ENCODE measurements at regions not wholly inside any gene's neighbourhood (a gene's known extent, or its start where the extent isn't known, plus 50 kb on each side); places are given as distances from the start of the nearest gene placed in this dataset.

- Histone ChIP-seq H3K27ac (ENCODE audit: low read depth, low read length) (no peak overlapping the region), H3K9ac (ENCODE audit: low read length) (no peak overlapping the region), H3K9me3 (ENCODE audit: insufficient read depth, low read depth, low read length) (peaks cover 2% of the 10 kb centered on the region), H2AFZ (ENCODE audit: low read depth, low read length) (no peak overlapping the region), H3K4me2 (ENCODE audit: low read length) (no peak overlapping the region), H3K79me2 (ENCODE audit: insufficient read depth, low read length) (no peaks in the 10 kb centered on the region), H3K4me3 (ENCODE audit: insufficient read depth, low read depth, low read length) (no peak overlapping the region), H3K27me3 (ENCODE audit: insufficient read depth, low read length) (no peaks in the 10 kb centered on the region), H3K4me1 (ENCODE audit: insufficient read depth, low read length) (no peaks in the 10 kb centered on the region), H3K36me3 (ENCODE audit: insufficient read depth, low read length) (no peaks in the 10 kb centered on the region), H4K20me1 (ENCODE audit: insufficient read depth, low read length) (no peaks in the 10 kb centered on the region)
- no peak for FAIRE-seq
- H3K27ac Mint-ChIP-seq (ENCODE audit: unreplicated experiment) = no peak overlapping the region
- no peaks in the 10 kb centered on the region for H3K36me3 Mint-ChIP-seq (ENCODE audit: low read depth, unreplicated experiment)
- no peak overlapping the region for H3K4me3 Mint-ChIP-seq (ENCODE audit: unreplicated experiment)
- TF ChIP-seq EZH2 (IDR thresholded peaks at IDR 0.05; ENCODE audit: insufficient read depth, low read length) (no peak), CTCF (IDR thresholded peaks at IDR 0.05; ENCODE audit: insufficient read depth, low read depth, low read length) (no peak)
- DNase-seq (ENCODE audit: low read depth) = no peak
- no peaks in the 10 kb centered on the region for H3K9me3 Mint-ChIP-seq (ENCODE audit: unreplicated experiment)
- no peaks in the 10 kb centered on the region for H3K27me3 Mint-ChIP-seq (ENCODE audit: low read depth, unreplicated experiment)
- no peaks in the 10 kb centered on the region for H3K4me1 Mint-ChIP-seq (ENCODE audit: low read depth, unreplicated experiment)
Observed at GRCh38 chr3:144866476-144866875, 894.9 kb downstream of the DIPK2A start.

- no peaks in the 10 kb centered on the region for H3K4me1 ChIP-seq (ENCODE audit: insufficient read depth, low read length)
- H3K9me3 ChIP-seq (ENCODE audit: insufficient read depth, low read depth, low read length) = no peaks in the 10 kb centered on the region
- H3K27ac Mint-ChIP-seq (ENCODE audit: unreplicated experiment) = no peak overlapping the region
- no peaks in the 10 kb centered on the region for H4K20me1 ChIP-seq (ENCODE audit: insufficient read depth, low read length)
- H3K9me3 Mint-ChIP-seq (ENCODE audit: unreplicated experiment) = no peaks in the 10 kb centered on the region
- DNase-seq (ENCODE audit: low read depth) = no peak
- H3K4me2 ChIP-seq (ENCODE audit: low read length) = no peak overlapping the region
- H3K36me3 ChIP-seq (ENCODE audit: insufficient read depth, low read length) = no peaks in the 10 kb centered on the region
- no peak overlapping the region for H2AFZ ChIP-seq (ENCODE audit: low read depth, low read length)
- no peaks in the 10 kb centered on the region for H3K27me3 Mint-ChIP-seq (ENCODE audit: low read depth, unreplicated experiment)
- H3K27ac ChIP-seq (ENCODE audit: low read depth, low read length) = no peak overlapping the region
- no peak overlapping the region for H3K4me3 Mint-ChIP-seq (ENCODE audit: unreplicated experiment)
- no peak overlapping the region for H3K4me3 ChIP-seq (ENCODE audit: insufficient read depth, low read depth, low read length)
- no peaks in the 10 kb centered on the region for H3K4me1 Mint-ChIP-seq (ENCODE audit: low read depth, unreplicated experiment)
- no peaks in the 10 kb centered on the region for H3K27me3 ChIP-seq (ENCODE audit: insufficient read depth, low read length)
- H3K36me3 Mint-ChIP-seq (ENCODE audit: low read depth, unreplicated experiment) = no peaks in the 10 kb centered on the region
- FAIRE-seq = no peak
- H3K79me2 ChIP-seq (ENCODE audit: insufficient read depth, low read length) = no peaks in the 10 kb centered on the region
- TF ChIP-seq EZH2 (IDR thresholded peaks at IDR 0.05; ENCODE audit: insufficient read depth, low read length) (no peak), CTCF (IDR thresholded peaks at IDR 0.05; ENCODE audit: insufficient read depth, low read depth, low read length) (no peak)
- no peak overlapping the region for H3K9ac ChIP-seq (ENCODE audit: low read length)
Observed at GRCh38 chr3:144868506-144868905, 896.9 kb downstream of the DIPK2A start.

- Histone ChIP-seq H4K20me1 (ENCODE audit: insufficient read depth, low read length) (no peaks in the 10 kb centered on the region), H3K27ac (ENCODE audit: low read depth, low read length) (no peak overlapping the region), H3K4me1 (ENCODE audit: insufficient read depth, low read length) (no peaks in the 10 kb centered on the region), H3K27me3 (ENCODE audit: insufficient read depth, low read length) (no peaks in the 10 kb centered on the region), H3K36me3 (ENCODE audit: insufficient read depth, low read length) (no peaks in the 10 kb centered on the region), H3K79me2 (ENCODE audit: insufficient read depth, low read length) (no peaks in the 10 kb centered on the region), H3K9me3 (ENCODE audit: insufficient read depth, low read depth, low read length) (no peaks in the 10 kb centered on the region), H3K4me3 (ENCODE audit: insufficient read depth, low read depth, low read length) (no peak overlapping the region), H2AFZ (ENCODE audit: low read depth, low read length) (no peak overlapping the region), H3K4me2 (ENCODE audit: low read length) (no peak overlapping the region), H3K9ac (ENCODE audit: low read length) (no peak overlapping the region)
- no peak overlapping the region for H3K4me3 Mint-ChIP-seq (ENCODE audit: unreplicated experiment)
- DNase-seq (ENCODE audit: low read depth) (no peak), FAIRE-seq (no peak)
- H3K4me1 Mint-ChIP-seq (ENCODE audit: low read depth, unreplicated experiment) = no peaks in the 10 kb centered on the region
- H3K9me3 Mint-ChIP-seq (ENCODE audit: unreplicated experiment) = no peaks in the 10 kb centered on the region
- TF ChIP-seq EZH2 (IDR thresholded peaks at IDR 0.05; ENCODE audit: insufficient read depth, low read length) (no peak), CTCF (IDR thresholded peaks at IDR 0.05; ENCODE audit: insufficient read depth, low read depth, low read length) (no peak)
- H3K27ac Mint-ChIP-seq (ENCODE audit: unreplicated experiment) = no peak overlapping the region
- no peaks in the 10 kb centered on the region for H3K27me3 Mint-ChIP-seq (ENCODE audit: low read depth, unreplicated experiment)
- no peaks in the 10 kb centered on the region for H3K36me3 Mint-ChIP-seq (ENCODE audit: low read depth, unreplicated experiment)
Observed at GRCh38 chr3:144873066-144873465, 901.4 kb downstream of the DIPK2A start.

All from astrocyte (in vitro differentiated cells and primary cell).